ENCODE measurements at regions not wholly inside any gene's neighbourhood (a gene's known extent, or its start where the extent isn't known, plus 50 kb on each side); places are given as distances from the start of the nearest gene placed in this dataset.

DNA sequence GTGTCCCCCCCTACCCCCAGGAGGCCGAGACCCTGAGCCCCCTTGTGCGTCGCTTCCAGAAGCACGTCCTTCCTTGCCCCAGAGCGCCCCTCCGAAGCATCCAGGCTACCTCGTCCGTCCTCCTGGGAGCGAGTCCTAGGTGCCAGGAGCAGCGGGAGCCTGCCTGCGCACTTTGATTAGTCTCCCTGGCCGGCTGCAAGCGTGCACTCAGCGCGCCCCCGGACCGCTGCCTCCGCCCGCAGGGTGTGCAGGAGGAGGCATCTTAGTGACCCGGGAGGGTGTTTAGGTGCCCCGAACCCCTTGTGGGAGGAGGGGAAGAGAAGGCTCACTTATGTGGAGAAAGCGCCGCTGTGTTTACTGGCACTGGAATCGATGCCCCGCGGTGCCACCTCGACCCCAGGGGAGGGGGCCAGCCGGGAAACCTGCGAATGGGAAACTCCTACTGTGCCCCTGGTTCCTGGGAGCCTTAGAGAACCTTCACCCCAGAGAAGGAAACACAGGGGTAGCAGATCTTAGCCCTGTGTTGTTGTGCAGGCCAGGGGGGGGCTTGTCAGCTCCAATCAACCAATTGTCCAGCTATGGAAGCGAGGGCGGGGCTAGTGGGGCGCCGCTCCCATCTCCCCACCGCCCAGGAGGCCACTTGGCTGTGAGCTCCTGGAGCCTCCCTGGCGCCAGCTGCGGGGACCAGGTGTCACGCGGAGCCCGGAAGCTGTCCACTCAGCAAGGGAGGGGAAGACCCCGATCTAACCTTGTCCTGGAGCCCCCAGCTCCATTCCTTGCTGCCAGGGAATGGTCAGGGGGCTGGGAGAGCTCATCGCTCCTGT lies 922.8 kb upstream of the EEF2KMT start:
- DNase-seq, result no peak

DNA sequence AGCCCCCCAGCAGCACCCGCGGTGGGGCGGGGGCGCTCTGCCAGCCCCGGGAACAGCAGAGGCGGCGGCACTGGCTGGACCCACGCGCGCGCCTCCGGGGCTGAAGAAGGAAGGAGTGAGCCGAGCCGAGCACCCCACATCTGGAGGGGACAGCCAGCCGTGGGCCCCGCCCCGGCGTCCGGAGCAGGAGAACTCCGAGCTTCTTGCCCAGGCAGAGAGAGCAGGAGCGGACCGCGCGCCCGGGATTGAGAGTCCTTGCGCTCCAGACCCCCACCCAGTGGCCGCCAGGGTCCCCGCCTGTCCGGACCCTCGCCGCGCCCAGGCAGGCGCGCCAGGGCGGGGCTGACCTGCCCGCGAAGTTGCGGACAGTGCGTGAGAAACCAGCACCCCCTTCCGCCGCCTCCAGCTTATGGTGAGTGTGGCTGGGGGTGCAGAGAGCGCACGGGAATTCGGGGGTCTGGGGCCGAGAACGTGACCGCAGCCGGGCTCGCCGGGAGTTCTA lies 921.9 kb upstream of the EEF2KMT start:
- no peak for DNase-seq

DNA sequence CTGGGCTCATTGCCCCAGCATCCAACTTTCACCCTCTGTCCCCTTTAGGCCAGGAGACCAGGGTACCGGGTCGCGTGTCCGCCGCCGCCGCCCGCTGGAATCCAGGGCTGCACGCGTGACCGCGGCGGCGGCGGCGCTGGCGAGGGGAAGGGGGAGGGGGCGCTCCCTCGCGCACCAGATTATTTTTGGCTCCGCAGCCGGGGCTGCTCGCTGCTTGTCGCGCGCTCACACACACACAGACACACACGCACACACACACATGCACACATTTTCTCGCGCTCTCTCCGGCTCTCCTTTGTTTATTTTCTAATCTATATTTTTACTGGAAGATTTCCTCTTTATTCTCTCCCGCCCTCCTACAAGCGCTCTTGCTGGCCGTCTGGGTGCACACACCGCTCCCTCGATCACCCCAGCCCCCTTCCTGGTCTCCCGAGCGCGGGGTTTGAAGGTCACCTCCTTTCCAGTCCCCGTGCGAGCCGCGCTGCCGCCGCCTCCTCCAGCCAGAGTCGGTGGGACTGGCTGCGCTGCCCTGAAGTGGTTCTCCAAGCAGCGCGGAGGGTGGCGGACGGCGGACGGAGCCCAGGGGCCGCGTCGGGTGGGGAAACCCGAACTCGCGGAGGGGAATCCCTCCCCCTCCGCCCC lies 921.4 kb upstream of the EEF2KMT start:
- no peak for DNase-seq

DNA sequence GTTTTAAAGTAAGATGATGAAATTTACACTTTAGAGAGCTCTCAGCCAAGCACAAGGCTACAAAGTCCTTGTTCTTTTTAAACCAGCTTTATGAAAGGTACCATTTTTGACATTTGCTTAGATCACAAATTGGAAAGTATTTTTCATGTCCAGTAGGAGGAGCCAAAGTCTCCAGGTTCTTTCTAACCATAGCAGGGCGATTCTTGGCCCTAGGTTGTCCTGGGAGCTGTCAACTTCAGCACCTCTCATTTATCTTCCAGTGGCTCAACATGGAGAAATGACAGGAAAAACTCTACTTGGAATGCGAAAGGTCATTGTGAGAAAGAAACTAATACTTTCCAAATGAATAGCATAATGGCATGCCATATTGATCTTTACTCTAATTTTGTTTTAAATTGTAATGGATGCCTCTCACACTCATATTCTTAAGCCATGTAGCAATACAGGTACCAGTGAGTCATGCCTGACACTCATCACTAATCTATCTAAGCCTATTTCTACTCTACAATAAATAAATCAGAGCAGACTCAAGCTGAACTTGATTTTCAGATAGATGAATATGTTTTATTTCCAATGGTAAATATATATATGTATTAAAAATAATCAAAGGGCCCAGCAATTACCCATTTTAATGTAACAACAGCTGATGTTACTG lies 919.1 kb upstream of the EEF2KMT start:
- no peak for DNase-seq

DNA sequence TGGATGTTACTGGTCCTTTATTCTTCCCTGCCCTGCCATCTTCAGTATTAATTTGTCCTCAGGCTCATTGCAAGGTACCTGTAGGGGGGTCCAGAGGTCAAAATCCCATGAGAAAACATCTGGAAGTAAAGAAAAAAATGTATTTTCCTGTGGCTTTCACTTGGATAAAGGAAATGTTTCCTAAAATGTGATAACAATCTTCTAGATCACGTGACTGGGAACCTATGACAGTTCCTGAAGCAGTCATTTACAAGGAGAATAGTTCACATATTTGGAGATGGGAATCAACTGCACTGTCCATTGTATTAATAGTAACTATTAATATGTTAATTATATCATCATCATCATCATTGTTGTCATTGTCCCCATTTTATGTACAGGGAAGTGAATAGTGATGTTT lies 915.1 kb upstream of the EEF2KMT start:
- no peak for DNase-seq

DNA sequence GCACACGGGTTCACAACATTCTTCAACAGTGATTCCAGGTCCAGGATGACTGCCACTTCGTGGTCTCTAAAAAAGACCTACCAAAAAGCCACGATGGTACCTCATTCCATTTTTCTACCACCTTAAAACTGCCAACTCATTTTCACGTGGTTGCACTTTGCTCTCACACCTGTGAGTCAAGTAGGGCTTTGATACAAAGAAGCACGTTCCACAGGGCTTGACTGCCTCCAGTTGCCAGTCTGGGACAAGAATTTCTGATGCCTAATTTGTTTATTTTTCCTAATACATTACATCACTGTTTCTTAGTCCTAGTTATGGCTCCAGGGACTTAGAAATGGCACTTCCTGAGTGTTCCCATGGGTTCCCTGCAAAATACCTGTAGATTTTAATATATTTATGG lies 911.6 kb upstream of the EEF2KMT start:
- no peak for DNase-seq

DNA sequence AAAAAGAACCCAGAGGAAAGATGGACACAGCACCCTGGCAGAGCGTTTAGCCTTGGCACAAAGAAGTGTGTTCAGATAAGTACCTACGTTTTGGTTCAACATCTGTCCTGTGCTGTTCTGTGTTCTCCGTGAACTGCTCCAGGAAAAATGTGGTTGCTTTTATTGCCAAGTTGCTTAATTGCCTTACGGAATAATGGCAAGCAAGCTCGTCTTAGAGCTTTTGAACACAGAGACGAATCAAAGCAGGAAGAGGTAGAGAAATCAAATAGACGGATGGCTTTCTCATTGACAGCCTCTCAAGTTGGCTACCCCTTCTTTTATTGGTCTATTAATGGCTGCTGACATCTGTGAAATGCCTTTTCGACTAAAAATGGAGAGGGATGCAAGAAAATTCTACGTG lies 911.1 kb upstream of the EEF2KMT start:
- DNase-seq, result no peak

DNA sequence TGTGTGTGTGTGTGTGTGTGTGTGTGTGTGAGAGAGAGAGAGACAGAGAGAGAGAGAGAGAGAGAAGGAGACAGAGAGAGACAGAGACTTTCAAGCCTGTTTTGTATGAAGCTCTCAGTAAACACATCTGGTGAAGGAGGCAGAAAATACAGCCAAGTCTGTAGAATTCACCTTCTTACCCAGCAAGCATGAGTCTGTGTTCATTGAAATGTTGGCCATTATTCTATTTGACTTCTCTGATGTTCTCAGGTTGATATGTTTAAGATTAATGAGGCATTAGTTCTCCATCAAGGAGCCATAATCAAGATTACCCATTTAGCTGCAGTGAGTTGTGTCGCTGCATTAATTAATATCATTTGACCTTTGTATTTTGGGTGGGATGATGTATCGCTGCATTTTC lies 895.8 kb upstream of the EEF2KMT start:
- DNase-seq, result no peak

DNA sequence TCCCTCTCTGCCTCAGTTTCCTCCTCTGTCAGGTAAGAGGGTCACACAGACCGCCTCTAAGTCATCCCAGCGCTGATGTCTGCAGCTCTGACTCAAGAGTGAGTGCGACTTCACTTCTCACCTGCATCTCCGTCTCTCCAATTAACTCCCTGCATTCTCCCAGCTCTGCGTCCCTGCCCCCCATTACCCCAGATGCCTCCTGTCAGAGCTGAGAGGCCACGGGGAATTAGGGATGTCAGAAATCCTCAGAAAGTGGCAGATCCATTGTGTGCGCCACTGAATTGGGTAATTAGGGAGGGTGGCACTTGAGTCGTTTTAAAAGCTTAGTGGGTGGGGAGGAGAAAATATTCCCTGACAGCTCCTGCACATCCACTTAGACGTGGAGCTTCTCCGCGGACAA lies 885.4 kb upstream of the EEF2KMT start:
- no peak for DNase-seq

DNA sequence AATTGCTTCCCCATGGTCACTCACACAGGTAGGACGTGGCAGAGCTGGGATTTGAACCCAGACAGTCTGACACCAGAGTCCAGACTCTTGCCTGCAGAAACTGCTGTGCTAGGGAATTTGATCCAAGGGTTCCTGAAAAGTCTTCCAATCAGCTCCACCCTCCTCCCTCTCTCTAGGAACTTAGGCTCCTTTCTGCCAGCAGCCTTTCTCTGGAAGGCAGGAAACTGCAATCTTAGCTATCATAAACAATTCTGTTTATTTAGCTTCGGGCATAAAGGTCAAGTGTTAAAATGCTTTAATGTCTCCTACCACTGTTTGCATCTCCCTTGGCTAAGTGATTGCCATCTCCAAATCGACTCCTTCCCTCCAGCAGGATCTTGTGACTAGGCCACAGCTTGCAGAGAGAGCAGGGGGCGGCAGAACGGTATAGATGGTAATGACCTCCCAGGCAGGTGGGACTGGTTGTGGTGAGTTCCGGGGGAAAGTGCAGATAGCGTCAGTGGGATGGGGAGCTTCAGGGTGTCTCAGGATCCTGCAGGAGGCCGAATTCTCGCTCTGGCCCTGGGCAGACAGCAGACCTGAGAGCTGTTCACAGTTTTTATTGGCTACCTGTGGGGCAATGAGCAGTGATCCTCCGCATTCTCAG lies 882.4 kb upstream of the EEF2KMT start:
- no peak for DNase-seq

DNA sequence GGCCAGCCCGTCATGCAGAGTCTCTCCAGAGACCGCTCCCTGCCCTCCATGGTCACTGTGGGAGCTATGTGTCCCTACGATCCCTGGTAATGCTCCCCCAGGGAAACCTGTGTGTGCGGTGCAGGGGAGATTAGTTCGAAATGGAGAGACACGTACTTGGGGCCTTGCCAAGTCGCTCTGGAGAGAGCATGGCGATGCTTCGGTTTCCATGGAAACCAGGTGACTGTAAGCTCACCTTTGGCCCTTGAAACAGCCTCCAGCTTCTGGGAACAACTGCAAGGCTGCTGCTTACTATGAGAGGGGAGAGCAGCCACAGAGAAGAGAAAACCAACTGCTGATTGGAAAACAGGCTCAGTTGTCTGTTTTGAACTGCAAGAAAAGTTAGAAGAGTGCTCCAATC lies 879.7 kb upstream of the EEF2KMT start:
- no peak for DNase-seq

DNA sequence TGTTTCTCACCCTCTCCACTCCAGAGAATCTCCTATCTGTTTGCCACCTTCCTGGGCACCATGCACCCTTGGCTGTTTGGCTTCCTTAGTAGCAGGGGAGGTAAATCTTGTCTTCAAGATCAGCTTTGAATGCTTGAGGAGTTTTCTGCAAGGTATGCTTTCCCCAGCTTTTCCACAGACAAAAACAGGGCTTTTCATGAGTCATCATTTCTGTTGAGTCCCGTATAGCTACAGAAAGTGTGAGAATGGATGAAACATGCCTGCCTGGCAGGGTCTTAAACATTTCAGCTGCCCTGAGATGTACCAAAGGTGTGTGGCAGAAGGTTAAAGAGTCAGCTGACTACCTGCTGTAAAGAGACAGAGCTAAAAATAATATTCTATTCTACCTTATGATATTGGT lies 875.2 kb upstream of the EEF2KMT start:
- no peak for DNase-seq

DNA sequence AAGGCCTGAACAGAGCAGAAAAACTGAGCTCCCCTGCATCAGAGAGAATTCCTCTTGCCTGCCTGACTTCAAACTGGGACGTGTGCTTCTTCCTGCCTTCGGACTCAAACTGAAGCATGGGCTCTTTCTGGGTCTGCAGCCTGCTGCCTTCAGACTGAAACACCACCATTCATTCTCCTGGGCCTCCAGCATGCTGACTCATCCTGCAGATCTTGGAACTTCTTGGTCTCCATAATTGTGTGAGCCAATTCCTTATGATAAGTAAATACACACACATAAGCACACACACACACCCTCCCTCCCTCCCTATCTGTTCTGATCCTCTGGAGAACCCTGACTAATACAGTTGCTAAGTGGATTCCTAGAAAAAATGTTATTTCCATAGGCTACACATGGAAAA lies 874.3 kb upstream of the EEF2KMT start:
- DNase-seq, result no peak

DNA sequence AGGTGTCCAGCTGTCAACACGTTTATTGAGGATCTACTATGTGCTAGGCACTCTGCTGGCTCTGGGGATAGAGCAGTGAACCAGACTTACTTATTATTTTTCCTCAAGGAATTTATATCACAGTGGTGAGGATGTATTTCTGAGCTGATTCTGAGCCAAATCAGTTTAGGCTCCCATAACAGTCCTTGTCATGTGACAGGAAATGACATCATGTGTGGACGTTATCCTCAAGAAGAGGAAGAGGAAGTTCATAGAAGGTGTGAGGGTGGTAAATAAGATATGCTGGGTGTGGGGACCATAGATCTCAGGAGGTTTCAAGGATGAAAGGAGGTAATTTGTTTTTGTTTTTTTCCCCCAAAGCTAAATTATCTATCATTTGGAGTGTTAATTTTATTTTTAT lies 873.5 kb upstream of the EEF2KMT start:
- DNase-seq, result no peak

DNA sequence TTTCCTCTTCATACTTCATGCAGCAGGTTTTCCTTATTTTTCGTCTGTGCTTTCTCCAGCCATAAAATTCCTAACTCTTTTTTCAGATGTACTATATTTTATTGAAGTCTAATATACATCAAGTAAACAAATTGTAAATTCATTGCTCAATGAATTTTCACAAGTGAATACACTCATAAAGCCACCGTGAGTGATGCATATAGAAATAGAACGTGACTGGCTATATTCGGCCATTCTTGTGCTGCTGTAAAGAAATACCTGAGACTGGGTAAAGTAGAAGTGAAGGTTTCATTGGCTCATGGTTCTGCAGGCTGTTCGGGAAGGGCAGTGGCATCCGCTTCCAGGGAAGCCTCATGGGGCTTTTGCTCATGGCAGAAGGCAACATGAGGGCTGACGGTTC lies 868.4 kb upstream of the EEF2KMT start:
- DNase-seq, result no peak

DNA sequence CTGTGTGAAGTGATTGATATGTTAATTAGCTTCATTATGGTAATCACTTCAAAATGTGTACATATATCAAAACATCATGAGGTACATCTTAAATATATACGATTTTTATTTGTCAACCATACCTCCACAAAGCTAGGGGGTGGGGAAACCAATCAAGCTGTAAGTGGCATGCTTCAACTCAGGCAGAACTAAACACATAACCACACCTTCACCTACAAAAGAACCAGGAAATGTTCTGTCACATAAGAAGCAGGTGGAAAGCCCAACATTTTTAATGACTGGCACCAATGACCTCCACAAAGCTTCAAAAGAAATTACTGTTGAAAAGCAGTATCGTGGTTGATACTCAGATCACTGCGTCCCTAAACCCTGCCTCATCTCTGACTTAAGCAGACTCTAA lies 867.7 kb upstream of the EEF2KMT start:
- DNase-seq, result no peak

DNA sequence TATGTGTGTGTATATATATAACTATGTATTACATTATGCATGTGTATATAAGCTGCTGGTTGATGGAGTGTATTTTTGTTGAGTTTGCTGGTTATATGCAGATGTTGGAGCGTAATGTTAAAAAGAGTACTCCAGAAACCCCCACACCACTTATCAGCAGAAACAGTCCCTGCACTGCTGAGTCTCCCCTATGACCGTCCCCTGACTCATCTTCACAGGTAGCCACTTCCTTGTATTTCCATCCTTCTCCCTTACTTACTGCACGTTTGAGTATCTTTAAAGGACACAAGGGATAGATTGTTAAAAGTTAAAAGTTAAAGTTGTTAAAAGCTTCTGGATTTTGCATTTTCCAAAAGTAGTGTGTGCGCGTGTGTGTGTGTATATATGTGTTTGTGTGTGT lies 853.9 kb upstream of the EEF2KMT start:
- DNase-seq, result no peak

DNA sequence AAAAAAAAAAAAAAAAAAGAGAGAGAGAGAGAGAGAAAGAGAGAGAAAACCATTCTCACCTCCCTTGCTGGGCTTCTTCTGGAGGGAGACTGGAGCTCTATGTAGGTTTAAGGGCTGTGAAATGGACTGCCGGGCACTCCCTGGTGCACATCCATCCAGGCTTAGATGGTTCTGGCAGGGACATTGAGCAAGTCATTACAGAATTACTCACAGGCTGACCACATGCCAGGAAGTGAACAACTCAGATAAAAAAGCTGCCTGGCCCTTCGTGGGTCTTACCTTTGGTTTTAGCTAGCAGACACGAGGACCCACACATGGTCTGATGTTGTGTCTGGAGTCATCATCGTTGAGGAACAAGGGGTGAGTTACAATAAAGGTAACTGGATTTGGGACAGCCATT lies 847.4 kb upstream of the EEF2KMT start:
- no peak for DNase-seq

DNA sequence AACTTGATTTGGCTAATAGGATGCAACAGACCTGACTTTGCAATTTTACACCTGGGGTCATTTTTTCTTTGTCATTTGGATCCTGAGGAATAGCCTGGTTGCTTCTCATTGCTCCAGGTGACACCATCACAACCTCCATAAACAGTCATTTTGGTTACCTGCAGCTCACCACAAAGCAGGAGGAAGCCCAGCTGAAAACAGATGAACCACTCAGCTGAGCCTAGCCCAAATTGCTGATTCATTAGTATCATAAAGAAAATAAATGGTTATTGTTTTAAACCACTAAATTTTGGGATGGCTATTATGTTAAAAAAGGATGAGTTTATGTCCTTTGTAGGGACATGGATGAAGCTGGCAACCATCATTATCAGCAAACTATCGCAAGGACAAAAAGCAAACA lies 841.0 kb upstream of the EEF2KMT start:
- no peak for DNase-seq

DNA sequence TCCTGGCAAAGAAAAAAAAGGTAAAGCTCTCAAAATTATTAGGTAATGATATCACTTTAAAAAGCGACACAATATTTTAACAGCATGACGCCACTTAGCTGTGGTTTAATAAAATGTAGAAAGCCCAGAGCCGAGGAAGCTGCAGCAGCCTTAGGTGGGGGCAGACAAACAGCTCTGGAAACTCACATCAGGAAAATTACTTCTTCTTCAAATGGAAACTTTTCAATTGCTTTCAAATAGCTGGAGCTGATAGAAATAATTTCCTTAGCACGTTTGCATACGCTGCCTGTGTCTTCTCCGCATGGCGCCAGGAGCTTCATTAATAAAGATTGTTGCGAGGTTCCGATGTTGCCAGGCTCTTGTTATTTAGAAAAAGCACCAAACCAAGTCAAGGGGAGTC lies 835.3 kb upstream of the EEF2KMT start:
- no peak for DNase-seq

DNA sequence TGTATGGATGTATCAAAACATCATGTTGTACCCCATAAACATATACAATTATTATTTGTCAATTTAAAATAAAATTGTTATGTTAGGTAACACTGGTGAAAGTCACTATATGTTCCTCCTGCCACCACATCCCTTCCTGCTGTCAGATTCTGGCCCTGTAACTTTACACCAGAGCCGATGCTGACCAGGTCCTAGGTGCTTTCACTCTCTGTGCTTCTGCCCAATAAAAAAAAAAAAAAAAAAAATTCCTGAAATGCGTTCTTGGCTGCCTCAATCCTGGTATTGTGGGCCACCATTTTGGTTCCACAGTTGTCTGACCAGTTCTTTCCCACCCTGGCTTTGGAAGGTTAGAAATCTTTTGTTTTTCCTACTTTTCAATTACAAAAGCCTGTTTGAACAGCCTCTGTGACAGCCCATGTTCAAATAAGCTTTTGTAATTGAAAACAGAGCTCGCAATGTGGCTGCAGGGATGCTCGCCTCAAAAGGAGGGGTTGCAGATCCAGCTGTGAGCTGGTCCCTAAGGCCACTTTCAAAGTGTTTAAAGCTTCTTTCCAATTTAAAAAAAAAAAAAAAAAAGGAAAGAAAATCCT lies 831.0 kb upstream of the EEF2KMT start:
- no peak for DNase-seq

DNA sequence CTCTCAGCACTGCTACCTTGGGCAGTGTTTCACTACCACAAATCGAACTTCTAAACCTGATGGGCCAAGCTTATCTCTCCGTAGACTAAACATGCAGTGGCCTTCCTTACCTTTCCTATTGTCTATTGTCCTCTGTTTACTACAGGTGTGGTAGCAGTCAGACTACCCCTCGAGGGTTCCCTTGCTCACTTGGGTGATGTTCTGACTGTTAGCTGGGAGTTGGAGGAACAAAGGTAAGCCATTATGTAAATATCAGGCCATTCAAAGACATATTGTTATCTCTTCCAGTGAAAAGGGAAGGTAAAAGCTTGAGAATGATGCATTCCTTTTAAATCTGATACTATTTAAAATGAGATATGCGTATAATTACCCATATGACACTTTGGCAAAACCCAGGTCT lies 828.3 kb upstream of the EEF2KMT start:
- DNase-seq, result no peak

DNA sequence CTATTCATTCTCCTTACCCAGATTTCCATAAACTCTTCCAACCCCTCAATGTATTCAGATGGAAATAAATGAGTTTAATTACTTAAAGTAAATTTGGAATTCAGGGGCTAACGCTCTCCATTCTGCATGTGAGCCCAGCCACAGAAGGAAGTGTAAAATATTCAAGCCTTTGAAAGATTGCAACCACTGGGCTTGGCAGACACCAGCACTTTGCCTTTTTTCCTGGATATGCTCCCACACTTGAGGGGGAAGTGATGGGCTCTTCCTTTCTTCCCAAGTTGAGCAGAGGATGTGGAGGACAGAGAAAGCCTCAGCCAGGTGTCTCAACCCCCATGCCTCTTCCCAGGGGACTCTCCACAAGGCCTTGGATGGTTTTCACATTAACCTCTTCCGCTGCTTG lies 825.1 kb upstream of the EEF2KMT start:
- no peak for DNase-seq

All from CD4-positive, alpha-beta T cell treated with Interleukin-10 for 1 hour (primary cell).